Karpas-422 (cell line): ENCODE measurements at regions not wholly inside any gene's neighbourhood (a gene's known extent, or its start where the extent isn't known, plus 50 kb on each side); places are given as distances from the start of the nearest gene placed in this dataset.

ENCODE experiments used
- DNase-seq: peaks from one replicate; pipeline ENCODE4 v3.0.0-alpha.2; 2015
- H2AFZ ChIP-seq: fragments of 200-600 bp; sonication (generic); 2 replicates; pipeline ENCODE4 v1.6.1; 2014; ENCODE audit warnings: antibody characterized with exemption, low read length, mixed read lengths
- H3K27ac ChIP-seq: fragments of 200-600 bp; sonication (generic); 2 replicates; pipeline ENCODE4 v1.5.1; 2014; ENCODE audit warnings: mild to moderate bottlenecking, low read length, moderate library complexity
- H3K27me3 ChIP-seq: fragments of 200-600 bp; sonication (generic); 2 replicates; pipeline ENCODE4 v1.6.1; 2014; ENCODE audit warnings: low read length, mixed read lengths
- H3K36me3 ChIP-seq: fragments of 200-600 bp; sonication (generic); 2 replicates; pipeline ENCODE4 v1.6.1; 2014; ENCODE audit warnings: low read length, mixed read lengths; ENCODE audit not compliant: insufficient read depth
- H3K4me1 ChIP-seq: fragments of 200-600 bp; sonication (generic); 2 replicates; pipeline ENCODE4 v1.6.1; 2014; ENCODE audit warnings: mild to moderate bottlenecking, low read length, mixed read lengths
- H3K4me2 ChIP-seq: fragments of 200-600 bp; sonication (generic); 2 replicates; pipeline ENCODE4 v1.6.1; 2014; ENCODE audit warnings: low read length, low read depth, mild to moderate bottlenecking; ENCODE audit not compliant: poor library complexity, severe bottlenecking
- H3K4me3 ChIP-seq: fragments of 200-600 bp; sonication (generic); 2 replicates; pipeline ENCODE4 v1.5.1; 2014; ENCODE audit warnings: mild to moderate bottlenecking, antibody characterized with exemption, low read length, mixed read lengths
- H3K79me2 ChIP-seq: fragments of 200-600 bp; sonication (generic); 2 replicates; pipeline ENCODE4 v1.6.1; 2014; ENCODE audit warnings: mild to moderate bottlenecking, low read length, mixed read lengths
- H3K9ac ChIP-seq: fragments of 200-600 bp; sonication (generic); 2 replicates; pipeline ENCODE4 v1.6.0; 2014; ENCODE audit warnings: low read length
- H3K9me2 ChIP-seq: fragments of 200-600 bp; sonication (generic), shearing (Covaris generic); replicated peaks from 2 replicates; pipeline ENCODE4 v1.6.0; 2014; ENCODE audit warnings: mild to moderate bottlenecking, low read length, moderate library complexity; ENCODE audit not compliant: insufficient read depth
- H3K9me3 ChIP-seq: fragments of 300-700, 200-600 bp; sonication (generic); 2 replicates; pipeline ENCODE4 v1.6.1; 2014; ENCODE audit warnings: low read length, mixed read lengths
- H4K20me1 ChIP-seq: fragments of 200-600 bp; sonication (generic); 2 replicates; pipeline ENCODE4 v1.6.1; 2014; ENCODE audit warnings: mild to moderate bottlenecking, antibody characterized with exemption, low read length, low read depth; ENCODE audit not compliant: insufficient read depth

DNA sequence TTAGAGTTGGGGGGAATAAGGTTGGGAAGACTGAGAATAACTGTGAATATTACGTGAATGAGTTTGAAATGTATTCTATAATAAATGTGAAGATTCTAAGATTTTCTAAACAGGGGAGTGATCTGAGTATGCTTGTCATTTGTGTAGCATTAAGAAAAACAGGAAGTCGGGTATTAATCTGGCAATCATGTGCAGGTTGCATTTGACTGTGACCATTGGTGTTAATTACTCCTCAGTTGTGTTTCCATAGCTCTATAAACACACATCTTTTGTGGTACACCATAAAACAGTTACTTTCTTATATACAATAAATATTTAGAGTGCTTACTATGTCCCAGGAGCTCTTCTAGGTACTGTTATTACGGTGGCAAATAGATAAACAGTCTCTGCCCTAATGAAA is 434.4 kb upstream of the PDE3A start:
- no peak overlapping the region for H2AFZ ChIP-seq
- H4K20me1 ChIP-seq = no peaks in the 10 kb centered on the region
- no peak overlapping the region for H3K4me3 ChIP-seq
- no peaks in the 10 kb centered on the region for H3K79me2 ChIP-seq
- no peak overlapping the region for H3K4me2 ChIP-seq
- H3K4me1 ChIP-seq = no peaks in the 10 kb centered on the region
- H3K9ac ChIP-seq = no peak overlapping the region
- H3K27ac ChIP-seq = no peak overlapping the region
- DNase-seq = peak; percentile 1
- no peaks in the 10 kb centered on the region for H3K9me3 ChIP-seq
- no peaks in the 10 kb centered on the region for H3K36me3 ChIP-seq
- H3K9me2 ChIP-seq = no peaks in the 10 kb centered on the region
- H3K27me3 ChIP-seq = no peaks in the 10 kb centered on the region

GRCh38 chr12:19937161-19937560 is 431.2 kb upstream of the PDE3A start:
- Histone ChIP-seq H3K27ac (no peak overlapping the region), H3K9ac (no peak overlapping the region), H3K36me3 (no peaks in the 10 kb centered on the region), H3K9me3 (no peaks in the 10 kb centered on the region), H2AFZ (no peak overlapping the region), H3K4me1 (no peaks in the 10 kb centered on the region), H4K20me1 (no peaks in the 10 kb centered on the region), H3K4me3 (no peak overlapping the region), H3K79me2 (no peaks in the 10 kb centered on the region), H3K27me3 (no peaks in the 10 kb centered on the region), H3K9me2 (no peaks in the 10 kb centered on the region), H3K4me2 (no peak overlapping the region)
- DNase-seq = no peak

DNA sequence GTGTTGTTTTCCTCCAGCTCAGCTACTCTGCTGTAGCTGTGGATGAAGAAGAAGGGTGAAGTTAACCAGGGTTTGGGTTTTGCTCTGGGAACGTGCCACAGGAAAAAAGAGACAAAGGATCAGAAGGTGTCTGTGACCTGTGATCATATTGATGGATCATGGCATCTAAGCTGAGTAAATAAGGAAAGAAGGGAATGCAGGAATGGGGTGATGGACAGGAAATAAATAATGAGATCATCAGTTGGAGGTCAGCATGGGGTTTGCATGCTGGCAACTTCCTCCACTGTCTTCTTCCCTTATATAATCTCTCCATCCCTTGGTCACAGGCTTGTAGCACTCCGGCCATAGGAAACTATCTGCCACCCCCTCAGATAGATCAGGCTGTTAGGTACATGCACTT is 430.3 kb upstream of the PDE3A start:
- Histone ChIP-seq H3K4me1 (no peaks in the 10 kb centered on the region), H3K27me3 (no peaks in the 10 kb centered on the region), H2AFZ (no peak overlapping the region), H4K20me1 (no peaks in the 10 kb centered on the region), H3K4me3 (no peak overlapping the region), H3K9me3 (no peaks in the 10 kb centered on the region), H3K36me3 (no peaks in the 10 kb centered on the region), H3K9ac (no peak overlapping the region), H3K79me2 (no peaks in the 10 kb centered on the region), H3K9me2 (no peaks in the 10 kb centered on the region), H3K27ac (no peak overlapping the region), H3K4me2 (no peak overlapping the region)
- no peak for DNase-seq

DNA sequence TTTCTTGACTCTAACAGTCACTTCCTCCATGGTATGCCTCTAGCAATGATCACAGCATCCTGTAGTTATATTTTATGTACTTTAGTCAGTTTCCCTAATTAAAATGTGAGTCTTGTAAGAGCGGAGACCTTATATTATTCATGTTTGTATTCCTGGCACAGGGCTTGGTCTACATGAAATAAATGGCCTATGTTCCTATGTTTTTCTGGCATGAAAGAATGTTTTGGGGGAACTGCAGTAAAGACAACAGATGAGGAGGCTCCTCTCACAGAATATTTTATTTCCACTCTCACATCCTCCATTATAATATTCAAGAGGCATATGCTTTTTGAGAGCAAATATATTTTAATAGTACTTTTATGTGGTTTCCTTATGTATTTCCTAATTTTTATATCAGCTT is 429.8 kb upstream of the PDE3A start:
- H3K27ac ChIP-seq = no peak overlapping the region
- H3K79me2 ChIP-seq = no peaks in the 10 kb centered on the region
- no peaks in the 10 kb centered on the region for H3K4me1 ChIP-seq
- peak; percentile 6 for DNase-seq
- no peak overlapping the region for H3K4me2 ChIP-seq
- H3K4me3 ChIP-seq = no peak overlapping the region
- H3K9ac ChIP-seq = no peak overlapping the region
- no peaks in the 10 kb centered on the region for H3K27me3 ChIP-seq
- no peaks in the 10 kb centered on the region for H3K36me3 ChIP-seq
- no peak overlapping the region for H2AFZ ChIP-seq
- no peaks in the 10 kb centered on the region for H3K9me3 ChIP-seq
- no peaks in the 10 kb centered on the region for H3K9me2 ChIP-seq
- no peaks in the 10 kb centered on the region for H4K20me1 ChIP-seq

GRCh38 chr12:19940267-19940666 is 428.1 kb upstream of the PDE3A start:
- Histone ChIP-seq H3K4me3 (no peak overlapping the region), H3K9me2 (no peaks in the 10 kb centered on the region), H3K36me3 (no peaks in the 10 kb centered on the region), H2AFZ (no peak overlapping the region), H3K4me2 (no peak overlapping the region), H3K9ac (no peak overlapping the region), H3K79me2 (no peaks in the 10 kb centered on the region), H4K20me1 (no peaks in the 10 kb centered on the region), H3K4me1 (no peaks in the 10 kb centered on the region), H3K9me3 (no peaks in the 10 kb centered on the region), H3K27me3 (no peaks in the 10 kb centered on the region), H3K27ac (no peak overlapping the region)
- peak; percentile 15 for DNase-seq

- H2AFZ ChIP-seq = no peak overlapping the region
- H3K27me3 ChIP-seq = no peaks in the 10 kb centered on the region
- no peaks in the 10 kb centered on the region for H3K9me3 ChIP-seq
- no peak overlapping the region for H3K27ac ChIP-seq
- no peak overlapping the region for H3K4me3 ChIP-seq
- no peak overlapping the region for H3K9ac ChIP-seq
- no peak for DNase-seq
- no peaks in the 10 kb centered on the region for H3K36me3 ChIP-seq
- H3K4me1 ChIP-seq = no peaks in the 10 kb centered on the region
- H3K4me2 ChIP-seq = no peak overlapping the region
- no peaks in the 10 kb centered on the region for H4K20me1 ChIP-seq
- no peaks in the 10 kb centered on the region for H3K9me2 ChIP-seq
- H3K79me2 ChIP-seq = no peaks in the 10 kb centered on the region
Observed at GRCh38 chr12:19941096-19941495, 427.2 kb upstream of the PDE3A start.

DNA sequence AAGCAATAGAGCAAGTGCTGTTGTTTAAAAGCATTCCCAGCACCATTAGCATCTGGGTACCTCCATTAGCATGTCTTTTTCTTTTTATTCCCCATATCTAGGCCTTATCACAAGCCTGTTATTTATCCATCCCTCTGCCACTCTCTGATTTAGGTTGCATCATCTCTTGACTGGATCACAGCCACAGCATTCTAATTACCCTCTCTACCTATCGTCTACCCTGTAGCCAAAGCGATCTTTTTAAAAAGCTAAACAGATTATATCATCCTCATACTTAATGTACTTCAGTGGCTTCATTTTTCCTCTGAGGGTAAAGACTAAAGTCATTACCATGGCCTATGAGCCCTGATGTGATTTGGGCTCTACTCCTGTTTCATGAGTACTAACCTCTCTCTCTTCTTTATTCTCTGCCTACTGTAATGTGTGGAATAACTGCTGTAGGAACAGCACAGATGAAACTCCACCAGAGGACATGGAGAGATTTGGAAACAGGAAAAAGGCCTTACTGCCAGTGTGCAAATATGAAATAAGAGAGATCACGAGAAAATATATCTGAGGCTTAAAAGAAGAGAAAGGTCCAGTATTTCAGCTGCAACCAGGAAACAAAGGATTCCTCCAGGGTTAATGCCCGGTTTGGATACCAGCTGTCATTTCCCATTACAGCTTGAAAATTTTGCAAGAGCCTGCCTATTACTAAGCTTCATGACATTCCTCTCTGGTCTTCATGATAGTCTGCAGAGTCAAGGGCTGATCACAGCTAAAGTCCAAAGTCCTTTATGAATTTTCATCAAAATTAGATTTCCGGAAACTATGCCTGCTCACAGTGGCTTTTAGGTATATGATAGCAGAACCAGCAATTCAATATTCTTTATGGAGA is 422.5 kb upstream of the PDE3A start:
- Histone ChIP-seq H3K36me3 (no peaks in the 10 kb centered on the region), H3K27ac (no peak overlapping the region), H4K20me1 (no peaks in the 10 kb centered on the region), H3K9me2 (no peaks in the 10 kb centered on the region), H2AFZ (no peak overlapping the region), H3K4me2 (no peak overlapping the region), H3K4me1 (no peaks in the 10 kb centered on the region), H3K9me3 (no peaks in the 10 kb centered on the region), H3K4me3 (no peak overlapping the region), H3K27me3 (no peaks in the 10 kb centered on the region), H3K9ac (no peak overlapping the region), H3K79me2 (no peaks in the 10 kb centered on the region)
- DNase-seq = no peak

GRCh38 chr12:19946550-19946949 is 421.8 kb upstream of the PDE3A start:
- no peak overlapping the region for H3K4me2 ChIP-seq

More at GRCh38 chr12:19946550-19946949, 421.8 kb upstream of the PDE3A start:
- Histone ChIP-seq H3K27me3 (no peaks in the 10 kb centered on the region), H3K36me3 (no peaks in the 10 kb centered on the region), H3K27ac (no peak overlapping the region), H2AFZ (no peak overlapping the region), H3K9ac (no peak overlapping the region), H3K4me3 (no peak overlapping the region), H4K20me1 (no peaks in the 10 kb centered on the region), H3K79me2 (no peaks in the 10 kb centered on the region), H3K9me2 (no peaks in the 10 kb centered on the region), H3K9me3 (no peaks in the 10 kb centered on the region), H3K4me1 (no peaks in the 10 kb centered on the region)
- no peak for DNase-seq
